ENCODE measurements at regions not wholly inside any gene's neighbourhood (a gene's known extent, or its start where the extent isn't known, plus 50 kb on each side); places are given as distances from the start of the nearest gene placed in this dataset.
"Not testable (repeated sequence)": the region's sequence is repeated elsewhere in the genome, so short reads cannot be mapped to it uniquely, and the experiment has no call there.

DNA sequence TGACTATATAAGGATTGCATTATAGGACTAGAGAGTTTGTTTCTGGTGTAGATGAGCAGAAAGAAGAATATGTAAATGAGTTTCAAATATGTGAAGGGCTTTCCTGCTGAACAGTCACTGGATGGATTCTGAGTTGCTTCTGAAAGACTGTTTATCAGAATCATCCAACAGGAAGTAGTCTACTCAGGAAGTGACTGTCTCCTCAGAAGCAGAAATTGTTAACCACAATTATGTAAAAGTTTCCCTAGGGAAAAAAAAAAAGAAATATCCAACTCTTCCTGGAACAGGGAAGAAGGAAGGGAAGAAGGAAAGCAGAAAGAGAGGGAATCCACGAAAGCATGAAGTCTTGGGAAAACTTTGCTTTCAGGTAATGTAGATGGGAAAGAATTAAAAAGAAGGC lies 138.9 kb downstream of the TENT5A start:
- no peak overlapping the region for H3K4me3 ChIP-seq (ENCODE audit: low read depth, low read length)
- TF ChIP-seq, protein P1, sequence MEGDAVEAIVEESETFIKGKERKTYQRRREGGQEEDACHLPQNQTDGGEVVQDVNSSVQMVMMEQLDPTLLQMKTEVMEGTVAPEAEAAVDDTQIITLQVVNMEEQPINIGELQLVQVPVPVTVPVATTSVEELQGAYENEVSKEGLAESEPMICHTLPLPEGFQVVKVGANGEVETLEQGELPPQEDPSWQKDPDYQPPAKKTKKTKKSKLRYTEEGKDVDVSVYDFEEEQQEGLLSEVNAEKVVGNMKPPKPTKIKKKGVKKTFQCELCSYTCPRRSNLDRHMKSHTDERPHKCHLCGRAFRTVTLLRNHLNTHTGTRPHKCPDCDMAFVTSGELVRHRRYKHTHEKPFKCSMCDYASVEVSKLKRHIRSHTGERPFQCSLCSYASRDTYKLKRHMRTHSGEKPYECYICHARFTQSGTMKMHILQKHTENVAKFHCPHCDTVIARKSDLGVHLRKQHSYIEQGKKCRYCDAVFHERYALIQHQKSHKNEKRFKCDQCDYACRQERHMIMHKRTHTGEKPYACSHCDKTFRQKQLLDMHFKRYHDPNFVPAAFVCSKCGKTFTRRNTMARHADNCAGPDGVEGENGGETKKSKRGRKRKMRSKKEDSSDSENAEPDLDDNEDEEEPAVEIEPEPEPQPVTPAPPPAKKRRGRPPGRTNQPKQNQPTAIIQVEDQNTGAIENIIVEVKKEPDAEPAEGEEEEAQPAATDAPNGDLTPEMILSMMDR (IDR thresholded peaks at IDR 0.05; ENCODE audit: borderline replicate concordance, insufficient read depth, low read depth, low read length): no peak

DNA sequence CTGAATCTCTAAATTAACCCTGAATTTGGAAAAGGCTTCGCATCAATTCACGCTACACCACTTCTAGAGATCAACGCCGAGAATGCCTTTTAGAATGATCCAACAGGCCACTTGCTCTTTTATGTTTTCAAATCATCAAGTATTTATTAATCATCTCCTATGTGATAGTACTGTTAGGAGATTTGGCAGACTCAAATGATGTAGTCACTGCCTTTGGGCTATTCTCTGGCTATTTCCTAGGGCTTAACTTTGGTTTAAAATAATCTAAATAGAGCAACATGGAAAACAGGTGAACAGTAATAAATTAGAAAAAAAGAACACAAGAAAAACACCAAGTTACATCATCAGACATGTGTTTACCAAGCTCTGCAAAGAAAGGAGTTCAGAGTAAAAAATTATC lies 140.3 kb downstream of the TENT5A start:
- TF ChIP-seq, protein P1 (IDR thresholded peaks at IDR 0.05; ENCODE audit: borderline replicate concordance, insufficient read depth, low read depth, low read length): no peak
- H3K4me3 ChIP-seq (ENCODE audit: low read depth, low read length): no peak overlapping the region

DNA sequence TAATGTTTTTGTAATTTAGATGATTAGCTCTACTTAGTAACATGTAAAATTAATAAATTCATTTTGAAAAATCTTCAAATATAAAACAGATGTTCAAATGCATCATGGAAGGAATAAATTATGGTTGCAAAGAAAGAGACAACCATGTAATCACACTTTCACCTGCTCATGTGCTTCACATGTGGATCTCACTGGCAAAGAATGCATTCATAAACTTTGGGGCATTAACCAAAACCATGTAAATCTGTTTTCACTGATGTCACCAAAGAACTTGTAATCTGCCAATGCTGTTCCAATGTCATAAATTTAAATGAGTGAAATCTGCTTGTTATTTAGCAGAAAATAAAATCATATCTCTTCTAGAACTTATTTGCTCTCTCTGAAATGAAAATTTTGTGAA lies 142.7 kb downstream of the TENT5A start:
- H3K4me3 ChIP-seq (ENCODE audit: low read depth, low read length): no peak overlapping the region
- TF ChIP-seq, protein P1 (IDR thresholded peaks at IDR 0.05; ENCODE audit: borderline replicate concordance, insufficient read depth, low read depth, low read length): no peak

DNA sequence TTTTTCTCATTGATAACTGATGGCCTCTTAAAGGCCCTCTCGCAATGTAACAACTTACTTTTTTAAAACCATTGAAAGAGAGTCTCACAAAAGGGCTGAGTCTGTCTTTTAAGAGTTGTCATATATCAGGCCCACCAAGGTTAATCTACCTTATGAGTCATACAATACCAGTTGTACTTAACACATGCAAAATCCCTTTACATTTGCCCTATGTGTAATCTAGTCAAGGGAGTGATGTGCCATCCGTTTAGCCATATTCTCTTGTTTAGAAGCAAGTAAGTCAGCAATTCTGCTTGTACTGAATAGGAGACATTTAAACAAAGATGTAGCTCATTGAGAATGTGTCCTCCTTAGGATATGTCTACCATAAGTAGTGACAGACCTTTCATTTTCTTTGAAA lies 143.7 kb downstream of the TENT5A start:
- TF ChIP-seq, protein P1 (IDR thresholded peaks at IDR 0.05; ENCODE audit: borderline replicate concordance, insufficient read depth, low read depth, low read length): no peak
- no peak overlapping the region for H3K4me3 ChIP-seq (ENCODE audit: low read depth, low read length)

DNA sequence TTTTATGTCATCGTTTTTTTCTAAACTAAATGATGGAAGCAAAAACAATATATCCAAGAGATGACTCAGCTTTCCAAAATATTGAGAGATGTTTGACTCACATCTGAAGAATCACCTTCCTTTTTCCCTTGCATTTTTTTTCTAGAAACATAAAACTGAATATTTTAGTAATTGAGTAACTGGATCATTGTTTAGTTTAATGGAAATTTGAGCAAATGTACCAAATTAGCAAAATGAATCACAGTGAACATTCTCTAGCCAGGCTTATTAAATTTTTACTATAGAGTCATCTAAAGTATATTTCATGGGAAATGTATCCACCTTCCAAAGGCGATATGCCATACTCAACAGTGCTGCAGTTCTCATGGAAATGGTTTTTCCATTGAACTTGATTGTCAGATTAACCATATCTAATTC lies 145.5 kb downstream of the TENT5A start:
- TF ChIP-seq, protein P1 (IDR thresholded peaks at IDR 0.05; ENCODE audit: borderline replicate concordance, insufficient read depth, low read depth, low read length): no peak
- no peak overlapping the region for H3K4me3 ChIP-seq (ENCODE audit: low read depth, low read length)

DNA sequence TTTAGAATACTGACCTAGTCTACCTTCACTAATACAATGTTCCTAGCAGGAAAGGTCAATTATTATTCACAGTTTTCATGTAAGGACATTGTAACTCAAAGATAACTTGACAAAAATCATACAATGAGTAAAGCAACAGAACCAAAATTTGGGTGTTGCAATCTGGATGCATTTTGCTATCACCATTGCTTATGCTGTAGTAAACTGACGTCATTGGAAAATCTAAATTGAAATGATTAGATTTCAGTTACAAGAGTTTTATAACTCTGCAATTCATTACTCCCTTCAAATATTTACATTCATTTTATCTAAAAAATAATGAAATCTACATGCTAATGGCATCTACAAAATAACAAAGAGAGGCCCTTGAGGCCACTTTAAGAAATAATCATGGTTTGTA lies 147.0 kb downstream of the TENT5A start:
- TF ChIP-seq, protein P1 (IDR thresholded peaks at IDR 0.05; ENCODE audit: borderline replicate concordance, insufficient read depth, low read depth, low read length): no peak
- no peak overlapping the region for H3K4me3 ChIP-seq (ENCODE audit: low read depth, low read length)

DNA sequence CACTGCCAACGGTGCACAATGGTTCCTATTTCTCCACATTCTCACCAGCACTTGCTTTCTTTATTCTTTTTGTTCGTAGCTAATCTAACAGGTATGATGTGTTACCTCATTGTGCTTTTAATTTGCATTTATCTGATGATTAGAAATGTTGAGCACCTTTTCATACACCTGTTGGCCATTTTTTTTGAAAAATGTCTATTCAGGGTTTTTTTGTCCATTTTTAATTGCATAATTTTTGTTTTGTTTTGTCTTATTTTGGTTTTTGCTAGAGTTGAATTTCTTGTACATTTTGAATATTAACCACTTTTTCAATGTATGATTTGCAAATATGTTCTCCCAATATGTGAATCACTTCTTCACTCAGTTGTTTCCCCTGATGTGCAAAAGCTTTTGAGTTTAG lies 150.6 kb downstream of the TENT5A start:
- TF ChIP-seq, protein P1 (IDR thresholded peaks at IDR 0.05; ENCODE audit: borderline replicate concordance, insufficient read depth, low read depth, low read length): no peak
- no peak overlapping the region for H3K4me3 ChIP-seq (ENCODE audit: low read depth, low read length)

DNA sequence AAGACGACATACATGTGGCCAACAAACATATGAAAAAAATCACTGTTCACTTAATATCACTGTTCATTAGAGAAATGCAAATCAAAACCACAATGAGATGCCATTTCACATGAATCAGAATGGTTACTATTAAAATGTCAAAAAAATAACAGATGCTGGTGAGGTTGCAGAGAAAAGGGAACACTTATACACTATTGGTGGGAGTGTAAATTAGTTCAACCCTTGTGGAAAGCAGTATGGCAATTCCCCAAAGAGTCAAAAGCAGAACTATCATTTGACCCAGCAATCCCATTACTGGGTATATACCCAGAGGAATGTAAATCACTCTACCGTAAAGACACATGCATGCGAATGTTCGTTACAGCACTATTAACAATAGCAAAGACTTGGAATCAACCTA lies 152.0 kb downstream of the TENT5A start:
- not testable (repeated sequence) for H3K4me3 ChIP-seq (ENCODE audit: low read depth, low read length)
